H1 (cell line): ENCODE measurements at regions not wholly inside any gene's neighbourhood (a gene's known extent, or its start where the extent isn't known, plus 50 kb on each side); places are given as distances from the start of the nearest gene placed in this dataset.

Experiments used
- CHD7 ChIP-seq: fragments of 300-600 bp; sonication (generic); IDR thresholded peaks from 2 replicates; pipeline ENCODE4 v1.7.1; 2012; ENCODE audit warnings: low read length, moderate library complexity, mild to moderate bottlenecking, inconsistent platforms; ENCODE audit not compliant: insufficient replicate concordance
- CTCF ChIP-seq, 3 experiments: IDR thresholded peaks; 1 replicate in 2 of 3; 2 replicates in 1 of 3; pipeline versions ENCODE4 v1.5.1 to v1.6.1; 2011; ENCODE audit warnings: low read length in 3 of 3, mild to moderate bottlenecking in 3 of 3, inconsistent platforms in 2 of 3, low read depth in 1 of 3, moderate library complexity in 1 of 3; ENCODE audit not compliant: insufficient read depth in 1 of 3; ENCODE audit errors: control extremely low read depth in 1 of 3
- RBBP5 ChIP-seq: IDR thresholded peaks from 2 replicates; pipeline ENCODE4 v1.7.1; 2012; ENCODE audit warnings: low read depth, mild to moderate bottlenecking, inconsistent platforms, low read length, moderate library complexity, borderline replicate concordance

- TF ChIP-seq CHD7 (no peak), RBBP5 (no peak), CTCF (IDR thresholded peaks at IDR 0.05; ENCODE audit: control extremely low read depth in 1 of 3, insufficient read depth in 1 of 3, low read depth in 1 of 3, low read length in 3 of 3) (no peak)
Measured at GRCh38 chr4:37763831-37764230, 62.7 kb upstream of the PGM2 start (continued).
